ENCODE measurements at regions not wholly inside any gene's neighbourhood (a gene's known extent, or its start where the extent isn't known, plus 50 kb on each side); places are given as distances from the start of the nearest gene placed in this dataset.

DNA sequence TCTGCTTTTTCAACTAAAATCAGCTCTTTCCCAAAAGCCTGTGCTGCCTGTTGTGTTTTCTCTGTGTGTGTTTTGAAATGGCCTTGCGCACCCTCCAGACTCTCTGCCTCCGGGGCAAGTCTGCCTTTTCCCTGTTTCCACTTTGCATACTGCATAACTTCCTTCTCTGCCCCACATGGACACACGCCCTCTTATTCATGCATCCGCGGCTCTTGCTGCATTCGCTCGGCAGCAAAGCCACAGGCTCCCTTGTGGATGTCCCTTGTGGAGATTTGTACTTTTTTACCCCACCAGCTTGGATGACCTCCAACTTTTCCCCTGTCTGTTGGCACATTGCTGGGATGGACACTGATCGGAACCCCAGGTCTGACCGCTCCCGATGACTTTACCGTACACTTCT lies 147.6 kb downstream of the ADSS2 start:
- H3K9me3 ChIP-seq (ENCODE audit: low read length), result no peaks in the 10 kb centered on the region
- H3K79me2 ChIP-seq (replicated peaks; ENCODE audit: insufficient read depth, low read length), result no peaks in the 10 kb centered on the region
- H3K9ac ChIP-seq (ENCODE audit: low read length), result no peak overlapping the region
- H3K27me3 ChIP-seq (ENCODE audit: insufficient read depth, low read depth, low read length), result no peaks in the 10 kb centered on the region
- no peak for TF ChIP-seq RAD21 (conservative IDR thresholded peaks at IDR 0.05)
- no peak for TF ChIP-seq TAF1 (IDR thresholded peaks at IDR 0.05; ENCODE audit: low read depth)
- no peak for TF ChIP-seq EZH2 (IDR thresholded peaks at IDR 0.05; ENCODE audit: borderline replicate concordance, insufficient read depth, low read length, poor library complexity, severe bottlenecking)
- TF ChIP-seq POLR2AphosphoS5 (IDR thresholded peaks at IDR 0.05), result no peak
- TF ChIP-seq, protein P1, sequence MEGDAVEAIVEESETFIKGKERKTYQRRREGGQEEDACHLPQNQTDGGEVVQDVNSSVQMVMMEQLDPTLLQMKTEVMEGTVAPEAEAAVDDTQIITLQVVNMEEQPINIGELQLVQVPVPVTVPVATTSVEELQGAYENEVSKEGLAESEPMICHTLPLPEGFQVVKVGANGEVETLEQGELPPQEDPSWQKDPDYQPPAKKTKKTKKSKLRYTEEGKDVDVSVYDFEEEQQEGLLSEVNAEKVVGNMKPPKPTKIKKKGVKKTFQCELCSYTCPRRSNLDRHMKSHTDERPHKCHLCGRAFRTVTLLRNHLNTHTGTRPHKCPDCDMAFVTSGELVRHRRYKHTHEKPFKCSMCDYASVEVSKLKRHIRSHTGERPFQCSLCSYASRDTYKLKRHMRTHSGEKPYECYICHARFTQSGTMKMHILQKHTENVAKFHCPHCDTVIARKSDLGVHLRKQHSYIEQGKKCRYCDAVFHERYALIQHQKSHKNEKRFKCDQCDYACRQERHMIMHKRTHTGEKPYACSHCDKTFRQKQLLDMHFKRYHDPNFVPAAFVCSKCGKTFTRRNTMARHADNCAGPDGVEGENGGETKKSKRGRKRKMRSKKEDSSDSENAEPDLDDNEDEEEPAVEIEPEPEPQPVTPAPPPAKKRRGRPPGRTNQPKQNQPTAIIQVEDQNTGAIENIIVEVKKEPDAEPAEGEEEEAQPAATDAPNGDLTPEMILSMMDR (IDR thresholded peaks at IDR 0.05; ENCODE audit: poor library complexity, severe bottlenecking), result no peak
- no peak for TF ChIP-seq MXI1 (conservative IDR thresholded peaks at IDR 0.05; ENCODE audit: poor library complexity, severe bottlenecking)
- no peak for TF ChIP-seq EP300 (conservative IDR thresholded peaks at IDR 0.05; ENCODE audit: poor library complexity, severe bottlenecking)
- no peak for TF ChIP-seq SMC3 (conservative IDR thresholded peaks at IDR 0.05; ENCODE audit: poor library complexity)
- TF ChIP-seq, protein P2, sequence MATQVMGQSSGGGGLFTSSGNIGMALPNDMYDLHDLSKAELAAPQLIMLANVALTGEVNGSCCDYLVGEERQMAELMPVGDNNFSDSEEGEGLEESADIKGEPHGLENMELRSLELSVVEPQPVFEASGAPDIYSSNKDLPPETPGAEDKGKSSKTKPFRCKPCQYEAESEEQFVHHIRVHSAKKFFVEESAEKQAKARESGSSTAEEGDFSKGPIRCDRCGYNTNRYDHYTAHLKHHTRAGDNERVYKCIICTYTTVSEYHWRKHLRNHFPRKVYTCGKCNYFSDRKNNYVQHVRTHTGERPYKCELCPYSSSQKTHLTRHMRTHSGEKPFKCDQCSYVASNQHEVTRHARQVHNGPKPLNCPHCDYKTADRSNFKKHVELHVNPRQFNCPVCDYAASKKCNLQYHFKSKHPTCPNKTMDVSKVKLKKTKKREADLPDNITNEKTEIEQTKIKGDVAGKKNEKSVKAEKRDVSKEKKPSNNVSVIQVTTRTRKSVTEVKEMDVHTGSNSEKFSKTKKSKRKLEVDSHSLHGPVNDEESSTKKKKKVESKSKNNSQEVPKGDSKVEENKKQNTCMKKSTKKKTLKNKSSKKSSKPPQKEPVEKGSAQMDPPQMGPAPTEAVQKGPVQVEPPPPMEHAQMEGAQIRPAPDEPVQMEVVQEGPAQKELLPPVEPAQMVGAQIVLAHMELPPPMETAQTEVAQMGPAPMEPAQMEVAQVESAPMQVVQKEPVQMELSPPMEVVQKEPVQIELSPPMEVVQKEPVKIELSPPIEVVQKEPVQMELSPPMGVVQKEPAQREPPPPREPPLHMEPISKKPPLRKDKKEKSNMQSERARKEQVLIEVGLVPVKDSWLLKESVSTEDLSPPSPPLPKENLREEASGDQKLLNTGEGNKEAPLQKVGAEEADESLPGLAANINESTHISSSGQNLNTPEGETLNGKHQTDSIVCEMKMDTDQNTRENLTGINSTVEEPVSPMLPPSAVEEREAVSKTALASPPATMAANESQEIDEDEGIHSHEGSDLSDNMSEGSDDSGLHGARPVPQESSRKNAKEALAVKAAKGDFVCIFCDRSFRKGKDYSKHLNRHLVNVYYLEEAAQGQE (IDR thresholded peaks at IDR 0.05; ENCODE audit: borderline replicate concordance), result no peak
- no peaks in the 10 kb centered on the region for H4K20me1 ChIP-seq (ENCODE audit: insufficient read depth)
- no peak overlapping the region for H2AFZ ChIP-seq (ENCODE audit: low read depth, low read length)
- no peaks in the 10 kb centered on the region for H3F3A ChIP-seq (ENCODE audit: insufficient read depth, low read length, poor library complexity, severe bottlenecking)
- H3K27ac ChIP-seq (ENCODE audit: low read length), result no peak overlapping the region
- no peaks in the 10 kb centered on the region for H3K36me3 ChIP-seq (ENCODE audit: insufficient read depth, low read length)
- H3K9me2 ChIP-seq (ENCODE audit: insufficient read depth, low read length), result no peaks in the 10 kb centered on the region
- no peak overlapping the region for H3K4me2 ChIP-seq (ENCODE audit: low read length)
- no peak overlapping the region for H3K4me3 ChIP-seq (ENCODE audit: low read length)

GRCh38 chr1:244304656-244305055 lies 147.1 kb downstream of the ADSS2 start:
- H3K4me3 ChIP-seq (ENCODE audit: low read length), result no peak overlapping the region
- H3K9ac ChIP-seq (ENCODE audit: low read length), result no peak overlapping the region
- no peaks in the 10 kb centered on the region for H3K36me3 ChIP-seq (ENCODE audit: insufficient read depth, low read length)
- TF ChIP-seq SMC3 (conservative IDR thresholded peaks at IDR 0.05; ENCODE audit: poor library complexity) (no peak), RAD21 (conservative IDR thresholded peaks at IDR 0.05) (no peak), EP300 (conservative IDR thresholded peaks at IDR 0.05; ENCODE audit: poor library complexity, severe bottlenecking) (no peak), POLR2AphosphoS5 (IDR thresholded peaks at IDR 0.05) (no peak), TAF1 (IDR thresholded peaks at IDR 0.05; ENCODE audit: low read depth) (no peak), MXI1 (conservative IDR thresholded peaks at IDR 0.05; ENCODE audit: poor library complexity, severe bottlenecking) (no peak), EZH2 (IDR thresholded peaks at IDR 0.05; ENCODE audit: borderline replicate concordance, insufficient read depth, low read length, poor library complexity, severe bottlenecking) (no peak)
- TF ChIP-seq, protein P2 (IDR thresholded peaks at IDR 0.05; ENCODE audit: borderline replicate concordance), result no peak
- no peaks in the 10 kb centered on the region for H3K27me3 ChIP-seq (ENCODE audit: insufficient read depth, low read depth, low read length)
- no peaks in the 10 kb centered on the region for H3K79me2 ChIP-seq (replicated peaks; ENCODE audit: insufficient read depth, low read length)
- no peak overlapping the region for H2AFZ ChIP-seq (ENCODE audit: low read depth, low read length)
- H3K4me2 ChIP-seq (ENCODE audit: low read length), result no peak overlapping the region
- no peaks in the 10 kb centered on the region for H3K9me2 ChIP-seq (ENCODE audit: insufficient read depth, low read length)
- H3K9me3 ChIP-seq (ENCODE audit: low read length), result no peaks in the 10 kb centered on the region
- H3K27ac ChIP-seq (ENCODE audit: low read length), result no peak overlapping the region
- no peaks in the 10 kb centered on the region for H3F3A ChIP-seq (ENCODE audit: insufficient read depth, low read length, poor library complexity, severe bottlenecking)
- H4K20me1 ChIP-seq (ENCODE audit: insufficient read depth), result no peaks in the 10 kb centered on the region
